ENCODE measurements at regions not wholly inside any gene's neighbourhood (a gene's known extent, or its start where the extent isn't known, plus 50 kb on each side); places are given as distances from the start of the nearest gene placed in this dataset.
"Not testable (repeated sequence)": the region's sequence is repeated elsewhere in the genome, so short reads cannot be mapped to it uniquely, and the experiment has no call there.

- ATAC-seq (ENCODE audit: poor library complexity) (no peak), DNase-seq (no peak)
- Histone ChIP-seq H3K36me3 (ENCODE audit: insufficient read depth, low read length) (no peaks in the 10 kb centered on the region), H3K9me3 (ENCODE audit: control insufficient read depth in 1 of 2, insufficient read depth in 1 of 2, low read length in 2 of 2) (peaks cover 0 to 11% of the 10 kb centered on the region in 2 experiments), H3K4me1 (ENCODE audit: insufficient read depth, low read length) (no peaks in the 10 kb centered on the region), H3K27me3 (ENCODE audit: control insufficient read depth in 1 of 2, insufficient read depth in 2 of 2, low read length in 2 of 2) (no peaks in the 10 kb centered on the region), H3K27ac (ENCODE audit: low read depth in 1 of 2, low read length in 2 of 2) (no peak overlapping the region), H3K4me3 (ENCODE audit: low read length) (no peak overlapping the region)
- TF ChIP-seq CTCF (IDR thresholded peaks at IDR 0.05) = no peak
- Mint-ChIP-seq H3K9me3 (peaks cover 3% of the 10 kb centered on the region), H3K36me3 (ENCODE audit: low read depth) (no peaks in the 10 kb centered on the region), H3K27ac (no peak overlapping the region), H3K4me3 (no peak overlapping the region), H3K27me3 (peaks cover 4% of the 10 kb centered on the region), H3K4me1 (ENCODE audit: low read depth) (no peaks in the 10 kb centered on the region)
- CTCF ChIA-PET = no interaction called here
- POLR2A ChIA-PET = no interaction called here
- intact Hi-C loops (cut with DNase I, micrococcal nuclease) = no loop called here
Measured at GRCh38 chr10:43922335-43923280, 273.9 kb upstream of the ZNF32 start.

DNA sequence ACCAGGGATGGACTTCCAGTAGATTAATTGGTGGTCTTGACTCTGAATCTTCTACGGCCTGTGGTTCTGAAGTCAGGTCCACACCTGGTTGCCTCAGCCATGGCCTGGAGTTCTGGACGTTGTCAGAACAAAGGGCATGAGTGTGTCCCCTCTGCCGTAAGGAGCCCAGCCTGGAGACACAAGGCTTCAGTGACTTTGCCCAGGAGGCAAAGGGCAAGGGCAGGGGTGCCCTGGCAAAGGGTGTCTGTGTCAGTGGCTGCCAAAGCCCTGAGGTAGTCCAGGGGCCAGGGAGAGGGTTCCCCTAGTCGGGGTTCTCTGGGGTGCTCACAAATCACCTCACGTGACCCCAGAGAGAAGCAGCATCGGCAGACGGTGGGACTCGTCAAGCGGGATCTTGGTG lies 273.2 kb upstream of the ZNF32 start:
- Mint-ChIP-seq H3K36me3 (ENCODE audit: low read depth) (no peaks in the 10 kb centered on the region), H3K27me3 (peaks cover 4% of the 10 kb centered on the region), H3K9me3 (peaks cover 3% of the 10 kb centered on the region), H3K4me1 (ENCODE audit: low read depth) (no peaks in the 10 kb centered on the region), H3K4me3 (no peak overlapping the region), H3K27ac (no peak overlapping the region)
- CTCF ChIA-PET = no interaction called here
- Histone ChIP-seq H3K27ac (ENCODE audit: low read depth in 1 of 2, low read length in 2 of 2) (no peak overlapping the region), H3K4me1 (ENCODE audit: insufficient read depth, low read length) (no peaks in the 10 kb centered on the region), H3K27me3 (ENCODE audit: control insufficient read depth in 1 of 2, insufficient read depth in 2 of 2, low read length in 2 of 2) (no peaks in the 10 kb centered on the region), H3K9me3 (ENCODE audit: control insufficient read depth in 1 of 2, insufficient read depth in 1 of 2, low read length in 2 of 2) (peaks cover 0 to 11% of the 10 kb centered on the region in 2 experiments), H3K4me3 (ENCODE audit: low read length) (no peak overlapping the region), H3K36me3 (ENCODE audit: insufficient read depth, low read length) (no peaks in the 10 kb centered on the region)
- no peak for TF ChIP-seq CTCF (IDR thresholded peaks at IDR 0.05)
- DNase-seq (no peak), ATAC-seq (ENCODE audit: poor library complexity) (no peak)
- intact Hi-C loops (cut with DNase I, micrococcal nuclease) = no loop called here
- POLR2A ChIA-PET = no interaction called here

DNA sequence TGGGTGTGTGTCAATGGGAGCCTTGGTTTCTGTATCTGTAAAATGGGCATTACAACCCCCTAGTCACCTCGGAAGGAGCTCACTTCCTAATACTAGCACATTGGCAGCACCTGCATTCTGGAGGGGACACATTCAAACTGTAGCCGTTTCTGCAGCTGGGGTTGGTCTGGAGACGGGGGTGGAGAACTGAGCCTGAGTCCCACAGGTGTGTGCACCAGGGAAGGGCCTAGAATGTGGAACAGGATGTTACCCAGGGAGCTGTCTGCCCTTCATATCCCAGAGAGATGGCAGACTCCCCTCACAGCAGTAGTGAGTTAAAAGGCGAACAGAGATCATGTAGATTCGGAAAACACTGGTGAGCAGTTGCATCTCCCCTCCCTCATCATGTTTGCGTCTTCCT lies 272.8 kb upstream of the ZNF32 start:
- Histone ChIP-seq H3K27me3 (ENCODE audit: control insufficient read depth in 1 of 2, insufficient read depth in 2 of 2, low read length in 2 of 2) (no peaks in the 10 kb centered on the region), H3K4me1 (ENCODE audit: insufficient read depth, low read length) (no peaks in the 10 kb centered on the region), H3K36me3 (ENCODE audit: insufficient read depth, low read length) (no peaks in the 10 kb centered on the region), H3K4me3 (ENCODE audit: low read length) (no peak overlapping the region), H3K9me3 (ENCODE audit: control insufficient read depth in 1 of 2, insufficient read depth in 1 of 2, low read length in 2 of 2) (peaks cover 0 to 11% of the 10 kb centered on the region in 2 experiments), H3K27ac (ENCODE audit: low read depth in 1 of 2, low read length in 2 of 2) (no peak overlapping the region)
- intact Hi-C loops (cut with DNase I, micrococcal nuclease) = no loop called here
- ATAC-seq (ENCODE audit: poor library complexity) (no peak), DNase-seq (no peak)
- H3K9me3 Mint-ChIP-seq = peaks cover 3% of the 10 kb centered on the region
- H3K4me1 Mint-ChIP-seq (ENCODE audit: low read depth) = no peaks in the 10 kb centered on the region
- POLR2A ChIA-PET = no interaction called here
- H3K27me3 Mint-ChIP-seq = peaks cover 4% of the 10 kb centered on the region
- no peak overlapping the region for H3K27ac Mint-ChIP-seq
- CTCF ChIA-PET = no interaction called here
- H3K36me3 Mint-ChIP-seq (ENCODE audit: low read depth) = no peaks in the 10 kb centered on the region
- H3K4me3 Mint-ChIP-seq = no peak overlapping the region
- TF ChIP-seq CTCF (IDR thresholded peaks at IDR 0.05) = no peak

DNA sequence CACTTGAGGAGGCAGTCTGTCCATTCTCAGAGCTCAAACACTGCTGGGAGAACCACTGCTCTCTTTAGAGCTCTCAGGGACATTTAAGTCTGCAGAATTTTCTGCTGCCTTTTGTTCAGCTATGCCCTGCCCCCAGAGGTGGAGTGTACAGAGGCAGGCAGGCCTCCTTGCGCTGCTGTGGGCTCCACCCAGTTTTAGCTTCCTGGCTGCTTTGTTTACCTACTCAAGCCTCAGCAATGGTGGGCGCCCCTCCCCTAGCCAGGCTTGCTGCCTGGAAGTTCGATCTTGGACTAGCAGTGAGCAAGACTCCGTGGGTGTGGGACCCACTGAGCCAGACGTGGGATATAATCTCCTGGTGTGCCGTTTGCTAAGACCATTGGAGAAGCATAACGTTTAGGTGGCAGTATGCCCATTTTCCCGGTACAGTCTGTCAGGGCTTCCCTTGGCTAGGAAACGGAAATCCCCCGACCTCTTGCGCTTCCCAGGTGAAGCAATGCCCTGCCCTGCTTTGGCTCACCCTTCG lies 271.6 kb upstream of the ZNF32 start:
- CTCF ChIA-PET; POLR2A ChIA-PET; H3K36me3 Mint-ChIP-seq (ENCODE audit: low read depth); H3K27me3 ChIP-seq (ENCODE audit: control insufficient read depth in 1 of 2, insufficient read depth in 2 of 2, low read length in 2 of 2); H3K27ac Mint-ChIP-seq; H3K4me1 ChIP-seq (ENCODE audit: insufficient read depth, low read length); H3K27me3 Mint-ChIP-seq; H3K4me3 ChIP-seq (ENCODE audit: low read length); H3K36me3 ChIP-seq (ENCODE audit: insufficient read depth, low read length); intact Hi-C loops (cut with DNase I, micrococcal nuclease); ATAC-seq (ENCODE audit: poor library complexity); H3K4me1 Mint-ChIP-seq (ENCODE audit: low read depth); H3K9me3 Mint-ChIP-seq; H3K27ac ChIP-seq (ENCODE audit: low read depth in 1 of 2, low read length in 2 of 2); H3K4me3 Mint-ChIP-seq: not testable (repeated sequence)
- DNase-seq = peak in 1 of 14 experiments; percentile 3
- peaks cover 0 to 11% of the 10 kb centered on the region in 2 experiments for H3K9me3 ChIP-seq (ENCODE audit: control insufficient read depth in 1 of 2, insufficient read depth in 1 of 2, low read length in 2 of 2)

All from CD4-positive, alpha-beta T cell (primary cell).